Stimulated activated CD4-positive, alpha-beta T cell treated with anti-CD3 and anti-CD28 coated beads, Interleukin-4, amount 100 ng/mL, for 48 hours (primary cell): ENCODE measurements at regions not wholly inside any gene's neighbourhood (a gene's known extent, or its start where the extent isn't known, plus 50 kb on each side); places are given as distances from the start of the nearest gene placed in this dataset.
"Not testable (repeated sequence)": the region's sequence is repeated elsewhere in the genome, so short reads cannot be mapped to it uniquely, and the experiment has no call there.

ENCODE experiments used
- DNase-seq, 2 donors: peaks; one replicate each; pipeline ENCODE4 v3.0.0-alpha.2; 2020; ENCODE audit warnings: low read depth in 2 of 2

- DNase-seq = no peak
These were observed 166.8 kb upstream of the TGFBR2 start for GRCh38 chr3:30439451-30440053.

GRCh38 chr3:30440147-30440604 is 166.2 kb upstream of the TGFBR2 start:
- DNase-seq = no peak

DNA sequence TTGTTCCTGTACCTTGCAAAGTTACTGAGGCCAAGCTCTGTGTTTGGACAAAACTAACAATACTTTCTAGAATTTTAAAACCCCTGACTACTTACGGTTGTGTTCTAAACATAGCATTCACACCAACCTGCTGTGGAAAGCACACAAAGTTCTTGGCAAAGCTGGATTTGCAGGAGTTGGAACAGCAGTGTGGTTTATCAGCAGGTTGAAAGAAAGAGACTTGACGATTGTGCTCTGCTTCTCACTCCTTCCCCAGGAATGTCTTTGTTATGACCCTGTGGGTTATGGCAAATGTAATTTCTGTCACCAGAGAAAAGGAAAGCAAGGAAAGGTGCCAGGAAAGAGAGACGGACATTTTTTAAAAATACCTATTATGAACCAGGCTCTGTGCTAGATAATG is 165.5 kb upstream of the TGFBR2 start:
- no peak for DNase-seq

DNA sequence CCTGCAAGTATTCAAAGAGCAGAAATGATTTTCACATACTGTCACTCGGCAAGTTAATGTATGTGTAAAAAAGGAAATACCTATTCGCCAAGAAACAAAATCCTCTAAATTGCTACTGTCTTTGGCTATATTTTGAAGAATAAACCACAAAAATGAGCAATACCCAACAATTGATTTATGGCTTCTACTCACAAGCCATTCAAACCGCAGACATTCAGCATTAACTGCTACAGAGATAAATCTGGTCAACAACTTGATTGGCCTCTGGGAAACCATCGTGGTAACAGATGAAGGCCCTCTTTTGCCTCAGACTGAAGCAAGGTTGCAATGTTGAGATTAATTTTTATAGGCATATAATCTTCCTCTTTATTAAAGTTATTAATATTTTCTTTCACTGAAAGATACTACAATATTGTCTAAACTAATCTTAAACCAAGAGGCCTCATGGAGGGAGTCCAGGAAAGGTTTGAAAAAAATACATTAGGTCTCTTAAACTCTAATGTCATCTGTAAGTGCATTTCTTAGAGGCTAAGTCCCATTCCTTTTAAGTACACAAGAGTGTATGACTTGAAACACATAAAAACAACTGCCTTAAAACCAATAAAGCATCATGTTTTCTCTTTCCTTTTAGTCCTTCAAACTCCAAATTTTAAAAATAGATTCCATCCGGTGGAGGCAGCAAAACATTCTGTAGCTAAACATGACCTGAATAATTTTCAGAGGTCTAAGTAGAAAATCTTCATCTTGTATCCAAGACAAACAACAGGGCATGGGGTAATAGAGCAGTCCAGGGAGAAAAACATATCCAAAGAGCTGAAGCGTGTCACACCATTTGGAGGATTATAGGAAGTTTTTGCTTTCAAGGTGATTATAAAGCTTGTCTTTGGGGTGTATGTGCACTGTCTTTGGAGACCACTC is 162.4 kb upstream of the TGFBR2 start:
- no peak for DNase-seq

DNA sequence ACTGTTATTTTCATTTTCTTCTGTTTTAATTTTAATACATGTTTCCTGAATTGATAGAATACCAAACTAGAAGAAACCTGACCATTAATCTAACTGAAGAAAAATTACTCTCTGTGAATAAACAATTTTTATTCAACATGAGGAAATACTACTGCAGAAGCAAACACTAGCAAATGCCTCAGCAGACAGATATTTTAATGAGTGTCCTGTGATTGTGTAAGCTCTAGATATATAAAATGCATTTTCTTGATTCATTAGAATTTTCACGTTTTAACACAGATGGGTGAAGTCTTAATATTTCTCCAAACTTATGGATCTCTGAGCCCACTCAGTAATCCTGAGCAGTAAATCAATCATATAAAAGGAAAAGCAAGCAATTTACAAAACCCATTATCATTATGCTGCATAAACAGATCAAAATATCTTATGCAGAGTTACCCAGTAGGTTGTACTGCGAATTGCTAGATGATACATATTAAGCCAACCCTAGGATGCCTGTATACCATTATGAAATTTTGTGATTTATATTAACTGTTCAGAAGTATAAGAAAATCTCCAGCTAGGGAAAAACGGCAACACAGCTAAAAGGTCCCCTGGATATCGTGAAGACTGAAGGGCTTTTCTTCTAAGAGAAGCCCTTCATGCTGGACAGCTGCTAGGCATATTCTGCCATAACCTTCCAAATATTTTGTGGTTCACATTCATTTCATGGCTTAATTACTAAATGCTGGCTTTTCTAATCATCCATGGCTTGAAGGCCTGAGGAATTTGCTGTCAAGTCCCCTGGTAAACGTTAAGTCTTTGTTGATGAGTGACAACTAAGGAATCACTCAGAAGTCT is 157.7 kb upstream of the TGFBR2 start:
- DNase-seq = no peak

DNA sequence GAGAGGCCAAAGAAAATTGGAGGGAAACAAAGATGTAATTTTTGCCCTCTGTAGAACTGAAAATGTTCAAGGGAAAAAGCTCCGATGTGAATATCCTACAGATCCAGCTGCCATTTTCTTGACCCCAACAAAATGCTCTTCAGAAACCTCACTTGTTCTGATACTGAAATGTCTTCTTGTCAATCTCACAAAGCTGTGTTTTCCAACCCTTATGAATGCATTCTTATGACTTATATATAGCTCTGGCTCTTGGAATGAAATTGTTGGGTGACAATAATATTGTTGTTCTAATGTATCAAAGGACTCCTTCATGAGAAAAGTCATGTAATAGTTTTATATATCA is 157.1 kb upstream of the TGFBR2 start:
- no peak for DNase-seq

- DNase-seq = no peak
These were observed 154.0 kb upstream of the TGFBR2 start for GRCh38 chr3:30452446-30452845.

- no peak for DNase-seq
These were observed 152.9 kb upstream of the TGFBR2 start for GRCh38 chr3:30453360-30454039.

GRCh38 chr3:30454636-30455035 is 151.8 kb upstream of the TGFBR2 start:
- DNase-seq = no peak

GRCh38 chr3:30455112-30455511 is 151.3 kb upstream of the TGFBR2 start:
- DNase-seq = not testable (repeated sequence)

DNA sequence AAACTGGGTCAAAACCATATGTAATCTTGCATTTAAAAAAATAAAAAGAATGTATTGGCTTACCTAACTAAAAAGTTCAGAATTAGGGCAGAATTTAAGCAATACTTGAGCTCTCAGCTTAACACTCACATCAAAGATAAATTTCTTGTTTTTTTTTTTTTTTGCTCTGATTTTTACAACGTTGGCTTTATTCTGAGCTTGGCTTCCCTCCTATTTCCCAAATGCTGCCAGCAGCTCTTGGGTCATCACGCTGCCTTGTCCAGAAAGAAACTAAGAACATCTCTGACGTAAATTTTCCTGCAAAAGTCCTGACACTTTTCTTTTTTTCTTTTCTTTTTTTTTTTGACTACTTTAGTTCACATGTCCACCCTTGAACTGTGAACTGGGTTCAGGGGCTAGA is 150.6 kb upstream of the TGFBR2 start:
- DNase-seq = no peak

DNA sequence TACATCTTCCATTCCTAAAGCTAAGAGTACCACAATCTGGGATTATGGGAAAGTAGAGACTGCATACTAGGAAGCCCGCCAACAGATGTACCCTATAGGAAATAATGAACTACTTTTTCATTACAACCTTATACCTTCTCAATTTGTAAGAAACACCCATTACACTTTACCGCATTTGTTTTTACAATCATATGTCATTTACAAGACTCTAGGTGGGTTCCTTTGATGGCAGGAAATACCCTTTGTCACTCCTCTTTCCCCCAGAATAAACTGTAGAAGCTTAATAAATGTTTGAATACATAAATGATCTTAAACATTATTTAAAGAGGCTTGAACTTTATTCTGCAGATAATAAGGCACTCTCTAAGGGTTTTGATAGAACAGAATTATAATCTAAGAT is 150.1 kb upstream of the TGFBR2 start:
- no peak for DNase-seq

DNA sequence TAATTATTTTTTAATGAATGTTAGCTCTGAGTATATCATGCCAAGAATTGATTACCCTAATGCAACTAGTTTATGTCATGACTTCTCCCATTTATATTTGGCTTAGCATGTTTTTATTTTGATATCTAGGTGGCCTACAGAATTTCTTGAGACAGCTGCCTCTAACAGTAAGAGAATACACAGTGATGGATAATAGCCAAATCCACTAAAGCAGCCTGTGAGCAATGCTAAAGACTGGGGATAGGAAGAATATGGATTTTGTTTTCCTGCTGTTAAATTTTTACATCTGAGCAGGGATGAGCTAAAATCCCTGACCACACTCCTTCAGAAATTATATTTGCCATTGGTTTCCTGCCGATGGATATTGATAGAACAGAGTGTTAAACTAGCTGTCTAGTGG is 149.3 kb upstream of the TGFBR2 start:
- no peak for DNase-seq

DNA sequence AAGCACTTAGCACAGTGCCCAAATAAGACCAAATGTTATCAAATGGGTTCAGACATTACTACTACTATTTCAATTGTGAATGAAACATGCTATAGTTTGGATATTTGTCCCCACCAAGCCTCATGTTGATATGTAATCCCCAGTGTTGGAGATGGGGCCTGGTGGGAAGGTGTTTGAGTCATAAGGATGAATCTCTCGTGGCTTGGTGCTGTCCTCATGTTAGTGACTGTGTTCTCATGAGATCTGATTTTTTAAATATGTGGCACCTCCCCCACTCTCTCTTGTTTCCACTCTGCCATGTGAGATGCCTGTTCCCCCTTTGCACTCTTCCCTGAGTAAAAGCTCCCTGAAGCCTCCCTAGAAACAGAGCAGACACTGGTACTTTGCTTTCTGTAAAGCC is 148.7 kb upstream of the TGFBR2 start:
- no peak for DNase-seq

- DNase-seq = no peak
These were observed 147.8 kb upstream of the TGFBR2 start for GRCh38 chr3:30458376-30459171.

DNA sequence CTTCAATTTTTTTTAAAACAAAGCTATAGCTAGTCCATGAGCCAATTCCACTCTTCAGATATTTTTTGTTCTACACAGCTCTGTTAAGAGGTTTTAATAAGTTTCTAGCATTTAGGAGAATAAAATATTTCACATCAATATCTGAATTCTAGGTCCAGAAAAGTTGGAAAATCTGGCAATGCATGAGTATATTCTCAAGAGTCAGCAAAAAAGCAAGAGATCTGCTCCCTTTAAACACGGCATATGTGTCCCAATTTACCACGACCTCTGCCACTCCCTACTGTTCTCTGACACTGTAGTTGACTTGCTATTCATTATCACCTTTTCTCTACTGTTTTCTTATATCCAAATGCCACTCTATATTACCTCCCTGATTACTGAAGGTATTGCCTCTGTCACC is 145.1 kb upstream of the TGFBR2 start:
- DNase-seq = no peak

DNA sequence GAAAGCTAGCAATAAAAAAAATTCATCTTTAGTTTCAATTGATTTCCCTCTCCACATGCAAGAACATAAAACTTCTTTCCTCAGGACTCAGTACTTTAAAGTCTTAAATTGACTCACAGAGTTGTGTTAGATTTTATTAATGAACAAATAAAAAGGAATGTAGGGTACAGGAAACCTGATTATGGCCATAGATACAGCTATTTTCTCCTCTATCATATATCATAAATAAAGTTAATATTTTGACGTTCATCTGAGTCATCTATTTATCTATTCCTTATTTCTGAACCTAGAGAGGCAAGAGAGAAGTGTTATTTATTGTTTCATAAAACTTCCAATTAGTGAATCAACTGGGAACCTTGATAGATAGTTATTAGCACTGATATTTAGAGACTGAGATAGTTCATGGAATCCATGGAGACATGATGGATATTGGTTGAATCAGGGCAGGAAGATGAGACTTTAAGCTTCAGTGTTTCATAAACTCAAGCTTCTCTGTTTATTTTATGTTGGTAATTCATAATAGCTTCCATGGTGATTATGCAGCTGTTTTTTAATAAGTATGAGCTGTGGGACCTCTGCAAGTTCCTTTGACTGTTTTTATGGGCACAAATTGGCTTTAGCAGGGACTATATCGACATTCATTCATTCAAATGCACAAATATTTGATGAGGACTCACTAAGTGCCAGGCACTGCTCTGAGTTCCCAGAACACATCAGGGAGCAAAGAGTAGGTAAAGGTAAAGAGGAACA is 143.5 kb upstream of the TGFBR2 start:
- no peak for DNase-seq

- no peak for DNase-seq
These were observed 142.0 kb upstream of the TGFBR2 start for GRCh38 chr3:30464381-30464780.

GRCh38 chr3:30465454-30465853 is 140.9 kb upstream of the TGFBR2 start:
- DNase-seq = no peak

DNA sequence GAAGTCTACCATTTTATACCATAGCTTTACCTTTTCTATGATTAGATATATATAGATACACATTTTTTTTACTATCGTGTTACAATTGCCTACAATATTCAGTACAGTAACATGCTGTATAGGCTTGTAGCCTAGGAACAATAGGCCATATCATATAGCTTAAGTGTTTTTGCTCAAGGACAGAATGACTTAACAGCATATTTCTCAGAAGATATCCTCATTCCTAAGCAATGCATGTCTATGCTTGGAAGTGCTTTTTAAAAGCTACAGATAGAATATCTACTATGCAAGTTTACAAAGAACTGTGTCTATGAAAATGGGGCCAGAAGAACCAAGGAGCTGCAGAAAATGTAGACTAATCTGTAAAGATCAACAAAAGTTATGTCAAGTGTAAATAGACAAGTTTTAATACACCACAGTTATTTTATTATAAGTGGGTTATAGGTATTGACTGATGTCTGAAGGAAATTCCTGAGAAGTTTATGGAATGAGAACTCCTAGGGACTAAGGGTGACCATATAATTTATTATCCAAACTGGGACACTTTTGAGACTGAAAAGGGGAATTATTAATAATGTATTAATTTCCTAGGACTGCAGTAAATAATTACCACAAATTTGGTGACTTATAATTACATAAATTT is 138.7 kb upstream of the TGFBR2 start:
- no peak for DNase-seq
